ENCODE measurements at regions not wholly inside any gene's neighbourhood (a gene's known extent, or its start where the extent isn't known, plus 50 kb on each side); places are given as distances from the start of the nearest gene placed in this dataset.

GRCh38 chr11:15309296-15309695 is 194.6 kb downstream of the INSC start:
- H3K27me3 Mint-ChIP-seq (ENCODE audit: low read depth): peaks cover 18% of the 10 kb centered on the region
- no peak overlapping the region for H2BK20ac ChIP-seq (ENCODE audit: low read depth, low read length, poor library complexity, severe bottlenecking)
- no peak overlapping the region for H4K5ac ChIP-seq (ENCODE audit: insufficient read length, low read depth, low read length)
- H3K9me3 ChIP-seq (ENCODE audit: control insufficient read depth, low read depth, low read length): no peaks in the 10 kb centered on the region
- no CpG with 5 or more reads among the region's 1 CpG for WGBS (ENCODE audit: extremely low coverage, insufficient read length, low lambda C conversion rate)
- no peaks in the 10 kb centered on the region for H3K23me2 ChIP-seq (ENCODE audit: insufficient read length, low read depth, low read length, poor library complexity, severe bottlenecking)
- no peak overlapping the region for H2BK12ac ChIP-seq (ENCODE audit: insufficient read length, low read depth, low read length)
- H3K36me3 Mint-ChIP-seq (ENCODE audit: insufficient read depth in 1 of 3, low read depth in 3 of 3): peaks cover 0 to 2% (median 0%) of the 10 kb centered on the region in 3 experiments; a peak in 1 of 7 replicates
- H3K27me3 ChIP-seq (ENCODE audit: insufficient read depth, low read length): no peaks in the 10 kb centered on the region
- H3K4me1 Mint-ChIP-seq: peaks cover 15 to 20% of the 10 kb centered on the region in 2 experiments
- no peak overlapping the region for H3K9ac ChIP-seq (ENCODE audit: extremely low read depth, insufficient read length, low read length)
- H4K8ac ChIP-seq (replicated peaks; ENCODE audit: insufficient read length, low read depth, low read length): no peak overlapping the region
- H3K9me3 Mint-ChIP-seq: peaks cover 2 to 3% of the 10 kb centered on the region in 2 experiments; a peak in 4 of 5 replicates
- no peak overlapping the region for H2AFZ ChIP-seq (ENCODE audit: low read length)
- no peak overlapping the region for H3K56ac ChIP-seq (ENCODE audit: insufficient read length, low read depth, low read length)
- H3K27ac Mint-ChIP-seq: no peak overlapping the region
- no peak overlapping the region for H3K23ac ChIP-seq (ENCODE audit: insufficient read length, low read depth, low read length)
- no peak overlapping the region for H3K14ac ChIP-seq (ENCODE audit: insufficient read depth, low read length)
- H3K79me2 ChIP-seq (ENCODE audit: insufficient read depth, low read length): no peaks in the 10 kb centered on the region
- H3K4ac ChIP-seq (ENCODE audit: low read depth, low read length): no peak overlapping the region
- no peaks in the 10 kb centered on the region for H4K20me1 ChIP-seq (ENCODE audit: control insufficient read depth, insufficient read depth, insufficient read length)
- H3K4me2 ChIP-seq (ENCODE audit: insufficient read depth, insufficient read length, low read length): no peak overlapping the region
- no peak overlapping the region for H2AK5ac ChIP-seq (ENCODE audit: insufficient read length, low read length)
- H2BK5ac ChIP-seq (ENCODE audit: insufficient read length, low read length): no peak overlapping the region
- no peak overlapping the region for H4K91ac ChIP-seq (ENCODE audit: insufficient read length, low read depth, low read length)
- no peak for TF ChIP-seq CTCF (conservative IDR thresholded peaks at IDR 0.05)
- peaks cover 7% of the 10 kb centered on the region for H3K4me1 ChIP-seq (ENCODE audit: insufficient read depth, low read length)
- no peak overlapping the region for H2BK15ac ChIP-seq (ENCODE audit: low read depth, low read length)
- no peak overlapping the region for H3K18ac ChIP-seq (ENCODE audit: insufficient read length, low read depth, low read length)
- no peak overlapping the region for H3T11ph ChIP-seq (ENCODE audit: low read length)
- H3K4me3 Mint-ChIP-seq: no peak overlapping the region
- H3K27ac ChIP-seq (ENCODE audit: insufficient read length, low read depth, low read length): no peak overlapping the region
- no peak for DNase-seq
- H2BK120ac ChIP-seq (ENCODE audit: low read depth, low read length, poor library complexity, severe bottlenecking): no peak overlapping the region
- H3K79me1 ChIP-seq (ENCODE audit: insufficient read depth, low read depth, low read length, poor library complexity, severe bottlenecking): no peaks in the 10 kb centered on the region

All from H9 (cell line).